ENCODE measurements at regions not wholly inside any gene's neighbourhood (a gene's known extent, or its start where the extent isn't known, plus 50 kb on each side); places are given as distances from the start of the nearest gene placed in this dataset.

- no peak for TF ChIP-seq CTCF (IDR thresholded peaks at IDR 0.05)
- Mint-ChIP-seq H3K4me3 (no peak overlapping the region), H3K27ac (no peak overlapping the region), H3K4me1 (no peaks in the 10 kb centered on the region), H3K9me3 (peaks cover 0 to 5% (median 0%) of the 10 kb centered on the region in 7 donors), H3K27me3 (ENCODE audit: low read depth in 3 of 3) (peaks cover 0 to 2% (median 0%) of the 10 kb centered on the region in 3 donors), H3K36me3 (no peaks in the 10 kb centered on the region)
- intact Hi-C loops (cut with micrococcal nuclease): no loop called here
- H3K4me2 ChIP-seq (replicated peaks; ENCODE audit: extremely low read depth, low read length, poor library complexity, severe bottlenecking): no peak overlapping the region
- H2AFZ ChIP-seq (ENCODE audit: insufficient read depth, low read depth, low read length, poor library complexity, severe bottlenecking): no peak overlapping the region
- no CpG with 5 or more reads among the region's 2 CpGs for WGBS (ENCODE audit: insufficient coverage)
- H3K79me2 ChIP-seq (ENCODE audit: insufficient read depth, low read length): no peaks in the 10 kb centered on the region
- no peak overlapping the region for H3K4me3 ChIP-seq (replicated peaks in 1 of 3; ENCODE audit: low read depth in 2 of 3, low read length in 3 of 3)
- H3K9ac ChIP-seq (ENCODE audit: insufficient read depth, low read length, poor library complexity, severe bottlenecking): no peak overlapping the region
- H3K36me3 ChIP-seq (replicated peaks in 1 of 2; ENCODE audit: control insufficient read depth in 1 of 2, insufficient read depth in 2 of 2, low read length in 2 of 2): no peaks in the 10 kb centered on the region
- no peaks in the 10 kb centered on the region for H3K27me3 ChIP-seq (ENCODE audit: control insufficient read depth in 2 of 2, insufficient read depth in 2 of 2, low read length in 2 of 2)
- no peak overlapping the region for H3K27ac ChIP-seq (ENCODE audit: low read depth in 1 of 2, low read length in 2 of 2)
- DNase-seq: no peak
- H4K20me1 ChIP-seq (ENCODE audit: insufficient read depth, low read length): no peaks in the 10 kb centered on the region
- no peaks in the 10 kb centered on the region for H3K4me1 ChIP-seq (ENCODE audit: control insufficient read depth in 1 of 2, insufficient read depth in 2 of 2, low read length in 2 of 2)
- H3K9me3 ChIP-seq (replicated peaks in 1 of 2; ENCODE audit: control insufficient read depth in 1 of 2, insufficient read depth in 1 of 2, low read length in 2 of 2): no peaks in the 10 kb centered on the region
Observed at GRCh38 chr1:97983126-97983525, 62.3 kb upstream of the DPYD start.

GRCh38 chr1:97980530-97980929, 59.7 kb upstream of the DPYD start:
- H3K27me3 ChIP-seq (ENCODE audit: control insufficient read depth in 2 of 2, insufficient read depth in 2 of 2, low read length in 2 of 2): no peaks in the 10 kb centered on the region
- intact Hi-C loops (cut with micrococcal nuclease): no loop called here
- no peak overlapping the region for H3K9ac ChIP-seq (ENCODE audit: insufficient read depth, low read length, poor library complexity, severe bottlenecking)
- H3K79me2 ChIP-seq (ENCODE audit: insufficient read depth, low read length): no peaks in the 10 kb centered on the region
- H4K20me1 ChIP-seq (ENCODE audit: insufficient read depth, low read length): no peaks in the 10 kb centered on the region
- no peaks in the 10 kb centered on the region for H3K36me3 ChIP-seq (replicated peaks in 1 of 2; ENCODE audit: control insufficient read depth in 1 of 2, insufficient read depth in 2 of 2, low read length in 2 of 2)
- no peak overlapping the region for H2AFZ ChIP-seq (ENCODE audit: insufficient read depth, low read depth, low read length, poor library complexity, severe bottlenecking)
- TF ChIP-seq CTCF (IDR thresholded peaks at IDR 0.05): no peak
- H3K9me3 ChIP-seq (replicated peaks in 1 of 2; ENCODE audit: control insufficient read depth in 1 of 2, insufficient read depth in 1 of 2, low read length in 2 of 2): no peaks in the 10 kb centered on the region
- Mint-ChIP-seq H3K27ac (no peak overlapping the region), H3K36me3 (no peaks in the 10 kb centered on the region), H3K4me1 (peaks cover 3% of the 10 kb centered on the region), H3K27me3 (ENCODE audit: low read depth in 3 of 3) (peaks cover 0 to 4% (median 0%) of the 10 kb centered on the region in 3 donors), H3K4me3 (no peak overlapping the region), H3K9me3 (peaks cover 0 to 2% (median 0%) of the 10 kb centered on the region in 7 donors)
- H3K4me3 ChIP-seq (replicated peaks in 1 of 3; ENCODE audit: low read depth in 2 of 3, low read length in 3 of 3): no peak overlapping the region
- H3K4me2 ChIP-seq (replicated peaks; ENCODE audit: extremely low read depth, low read length, poor library complexity, severe bottlenecking): no peak overlapping the region
- no CpG with 5 or more reads among the region's 2 CpGs for whole genome bisulfite sequencing (ENCODE audit: insufficient coverage)
- no peak overlapping the region for H3K27ac ChIP-seq (ENCODE audit: low read depth in 1 of 2, low read length in 2 of 2)
- DNase-seq: no peak
- H3K4me1 ChIP-seq (ENCODE audit: control insufficient read depth in 1 of 2, insufficient read depth in 2 of 2, low read length in 2 of 2): no peaks in the 10 kb centered on the region
